ENCODE measurements at regions not wholly inside any gene's neighbourhood (a gene's known extent, or its start where the extent isn't known, plus 50 kb on each side); places are given as distances from the start of the nearest gene placed in this dataset.
"Not testable (repeated sequence)": the region's sequence is repeated elsewhere in the genome, so short reads cannot be mapped to it uniquely, and the experiment has no call there.

DNA sequence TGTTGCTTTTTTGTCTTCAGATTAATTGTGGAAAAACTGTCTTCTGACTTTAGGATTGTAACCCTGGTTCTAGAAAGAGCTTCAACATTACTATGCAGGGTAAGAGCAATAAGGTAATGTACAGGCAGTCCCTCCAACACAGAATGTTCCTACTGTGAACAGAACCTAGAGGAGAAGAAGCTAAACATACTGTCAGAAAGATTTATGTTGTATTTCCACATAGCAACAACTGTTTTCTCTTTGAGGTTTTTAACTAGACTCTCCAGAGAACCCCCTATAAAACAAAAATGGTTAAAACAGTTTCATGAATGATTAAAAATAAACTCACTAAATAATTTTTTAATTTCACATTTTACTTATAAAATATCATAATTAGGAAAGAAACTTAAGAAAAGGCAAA is 64.3 kb upstream of the NAA35 start:
- Histone ChIP-seq H3K9me3 (no peaks in the 10 kb centered on the region), H3K27me3 (ENCODE audit: low read depth) (no peaks in the 10 kb centered on the region), H3K4me1 (no peaks in the 10 kb centered on the region), H3K36me3 (no peaks in the 10 kb centered on the region), H3K4me3 (no peak overlapping the region), H3K27ac (no peak overlapping the region)
- TF ChIP-seq, protein P1, sequence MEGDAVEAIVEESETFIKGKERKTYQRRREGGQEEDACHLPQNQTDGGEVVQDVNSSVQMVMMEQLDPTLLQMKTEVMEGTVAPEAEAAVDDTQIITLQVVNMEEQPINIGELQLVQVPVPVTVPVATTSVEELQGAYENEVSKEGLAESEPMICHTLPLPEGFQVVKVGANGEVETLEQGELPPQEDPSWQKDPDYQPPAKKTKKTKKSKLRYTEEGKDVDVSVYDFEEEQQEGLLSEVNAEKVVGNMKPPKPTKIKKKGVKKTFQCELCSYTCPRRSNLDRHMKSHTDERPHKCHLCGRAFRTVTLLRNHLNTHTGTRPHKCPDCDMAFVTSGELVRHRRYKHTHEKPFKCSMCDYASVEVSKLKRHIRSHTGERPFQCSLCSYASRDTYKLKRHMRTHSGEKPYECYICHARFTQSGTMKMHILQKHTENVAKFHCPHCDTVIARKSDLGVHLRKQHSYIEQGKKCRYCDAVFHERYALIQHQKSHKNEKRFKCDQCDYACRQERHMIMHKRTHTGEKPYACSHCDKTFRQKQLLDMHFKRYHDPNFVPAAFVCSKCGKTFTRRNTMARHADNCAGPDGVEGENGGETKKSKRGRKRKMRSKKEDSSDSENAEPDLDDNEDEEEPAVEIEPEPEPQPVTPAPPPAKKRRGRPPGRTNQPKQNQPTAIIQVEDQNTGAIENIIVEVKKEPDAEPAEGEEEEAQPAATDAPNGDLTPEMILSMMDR (IDR thresholded peaks at IDR 0.05): no peak
- intact Hi-C loops (cut with DNase I): no loop called here
- ATAC-seq (no peak), DNase-seq (no peak)

DNA sequence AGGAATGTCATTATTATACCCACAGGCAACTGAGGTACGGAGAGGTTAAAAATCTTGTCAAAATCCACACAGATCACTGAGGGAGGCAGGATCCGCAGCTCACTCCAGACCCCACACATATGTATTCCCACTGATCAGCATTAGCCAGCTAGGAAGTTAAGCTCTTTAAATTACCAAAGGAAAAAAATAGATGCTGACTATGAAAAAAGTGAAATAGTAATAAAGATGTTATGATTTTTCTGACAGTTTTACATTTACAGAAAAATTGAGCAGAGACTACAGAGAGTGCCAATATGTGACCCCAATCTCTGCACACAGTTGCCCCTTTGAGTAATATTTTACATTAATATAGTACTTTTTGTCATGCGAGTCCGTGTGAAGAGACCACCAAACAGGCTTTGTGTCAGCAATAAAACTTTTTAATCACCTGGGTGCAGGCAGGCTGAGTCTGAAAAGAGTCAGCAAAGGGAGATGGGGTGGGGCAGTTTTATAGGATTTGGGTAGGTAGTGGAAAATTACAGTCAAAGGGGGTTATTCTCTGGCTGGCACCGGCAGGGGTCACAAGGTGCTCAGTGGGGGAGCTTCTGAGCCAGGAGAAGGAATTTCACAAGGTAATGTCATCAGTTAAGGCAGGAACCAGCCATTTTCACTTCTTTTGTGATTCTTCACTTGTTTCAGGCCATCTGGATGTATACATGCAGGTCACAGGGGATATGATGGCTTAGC is 61.9 kb upstream of the NAA35 start:
- H3K27me3 ChIP-seq (ENCODE audit: low read depth); intact Hi-C loops (cut with DNase I); H3K27ac ChIP-seq; H3K4me1 ChIP-seq; H3K36me3 ChIP-seq; H3K4me3 ChIP-seq; ATAC-seq; H3K9me3 ChIP-seq; DNase-seq: not testable (repeated sequence)

DNA sequence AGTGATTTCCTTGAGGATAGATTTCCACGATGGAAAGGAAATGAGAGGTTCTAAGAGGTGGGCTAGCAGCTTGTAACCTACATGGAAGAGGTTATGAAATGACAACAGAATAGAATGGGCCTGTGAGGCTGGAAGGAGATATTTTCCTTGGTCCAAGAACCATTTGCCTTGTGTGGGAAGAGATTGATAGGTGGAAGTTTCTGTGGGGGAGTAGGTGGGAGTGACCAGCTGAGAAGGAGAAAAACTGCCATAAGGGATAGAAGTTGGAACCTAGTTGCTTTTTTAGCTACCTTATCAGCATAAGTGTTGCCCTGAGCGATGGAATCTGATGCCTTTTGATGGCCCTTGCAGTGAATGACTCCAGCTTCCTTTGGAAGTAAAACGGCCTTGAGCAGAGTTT is 60.4 kb upstream of the NAA35 start:
- ATAC-seq; intact Hi-C loops (cut with DNase I): not testable (repeated sequence)

DNA sequence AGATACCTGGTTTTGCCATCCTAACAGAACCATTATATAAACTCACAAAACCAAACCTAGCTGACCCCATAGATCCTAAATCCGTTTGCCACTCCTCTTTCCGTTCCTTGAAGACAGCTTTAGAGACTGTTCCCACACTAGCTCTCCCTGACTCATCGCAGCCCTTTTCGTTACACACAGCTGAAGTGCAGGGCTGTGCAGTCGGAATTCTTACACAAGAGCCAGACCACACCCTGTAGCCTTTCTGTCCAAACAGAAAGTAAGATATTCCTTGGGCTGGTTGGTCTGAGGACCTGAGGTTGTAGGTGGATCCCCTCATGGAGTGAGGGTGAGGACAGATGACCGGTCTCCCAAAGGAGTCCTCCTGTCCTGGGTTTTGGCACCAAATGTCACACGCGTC is 56.7 kb upstream of the NAA35 start:
- no peak overlapping the region for H3K4me3 ChIP-seq
- DNase-seq (no peak), ATAC-seq (no peak)
- H3K4me1 ChIP-seq: no peaks in the 10 kb centered on the region
- no peaks in the 10 kb centered on the region for H3K27me3 ChIP-seq (ENCODE audit: low read depth)
- TF ChIP-seq, protein P1 (IDR thresholded peaks at IDR 0.05): no peak
- H3K27ac ChIP-seq: no peak overlapping the region
- no peaks in the 10 kb centered on the region for H3K36me3 ChIP-seq
- H3K9me3 ChIP-seq: no peaks in the 10 kb centered on the region
- intact Hi-C loops (cut with DNase I): no loop called here

More for the DNA sequence above, 60.4 kb upstream of the NAA35 start:
- not testable (repeated sequence) for H3K9me3 ChIP-seq; H3K36me3 ChIP-seq; H3K4me3 ChIP-seq; H3K27me3 ChIP-seq (ENCODE audit: low read depth); H3K27ac ChIP-seq; DNase-seq; H3K4me1 ChIP-seq

DNA sequence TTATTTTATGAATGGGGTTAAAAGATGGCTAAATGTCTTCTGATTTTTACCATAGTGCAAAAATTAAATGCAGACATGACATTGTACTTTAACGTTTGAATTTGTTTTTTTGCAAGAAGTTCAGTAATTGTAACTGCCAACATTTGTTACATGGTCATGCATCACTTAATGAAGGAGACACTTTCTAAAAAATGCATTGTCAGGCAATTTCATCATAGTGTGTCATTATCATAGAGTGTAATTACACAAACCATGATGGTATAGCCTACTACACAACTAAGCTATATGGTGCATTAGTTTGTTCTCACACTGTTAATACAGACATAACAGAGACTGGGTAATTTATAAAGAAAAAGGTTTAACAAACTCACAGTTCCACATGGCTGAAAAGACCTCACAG is 50.0 kb upstream of the NAA35 start:
- TF ChIP-seq, protein P1 (IDR thresholded peaks at IDR 0.05): no peak
- Histone ChIP-seq H3K27ac (no peak overlapping the region), H3K4me3 (no peak overlapping the region), H3K36me3 (no peaks in the 10 kb centered on the region), H3K27me3 (ENCODE audit: low read depth) (no peaks in the 10 kb centered on the region), H3K4me1 (no peaks in the 10 kb centered on the region), H3K9me3 (no peaks in the 10 kb centered on the region)
- intact Hi-C loops (cut with DNase I): no loop called here
- ATAC-seq (no peak), DNase-seq (no peak)

Measured in lower lobe of right lung (tissue), 2 donors.